RPMI8226 (cell line): ENCODE measurements at regions not wholly inside any gene's neighbourhood (a gene's known extent, or its start where the extent isn't known, plus 50 kb on each side); places are given as distances from the start of the nearest gene placed in this dataset.
"Not testable (repeated sequence)": the region's sequence is repeated elsewhere in the genome, so short reads cannot be mapped to it uniquely, and the experiment has no call there.

Experiments
- DNase-seq: peaks from one replicate; pipeline ENCODE4 v3.0.0-alpha.2; 2015

DNA sequence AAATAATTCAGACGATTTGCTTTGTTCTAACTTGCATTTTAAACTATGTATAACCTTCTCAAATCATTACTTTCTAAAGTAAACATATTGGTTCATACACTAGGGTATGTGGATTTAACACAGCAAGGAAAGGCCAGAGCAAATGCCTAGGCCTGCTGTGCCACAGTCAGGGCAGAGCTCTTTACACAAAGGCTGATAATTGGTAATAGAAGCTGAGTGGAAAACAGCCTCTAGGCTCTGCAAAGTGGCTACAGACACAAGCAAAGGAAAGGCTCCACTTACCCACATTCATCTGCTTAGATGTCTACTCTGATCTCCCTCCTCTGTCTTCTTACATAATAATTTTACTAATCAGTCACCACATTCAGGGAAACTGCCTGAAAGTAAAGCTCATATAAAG lies 382.9 kb downstream of the OLFM4 start:
- DNase-seq = no peak

DNA sequence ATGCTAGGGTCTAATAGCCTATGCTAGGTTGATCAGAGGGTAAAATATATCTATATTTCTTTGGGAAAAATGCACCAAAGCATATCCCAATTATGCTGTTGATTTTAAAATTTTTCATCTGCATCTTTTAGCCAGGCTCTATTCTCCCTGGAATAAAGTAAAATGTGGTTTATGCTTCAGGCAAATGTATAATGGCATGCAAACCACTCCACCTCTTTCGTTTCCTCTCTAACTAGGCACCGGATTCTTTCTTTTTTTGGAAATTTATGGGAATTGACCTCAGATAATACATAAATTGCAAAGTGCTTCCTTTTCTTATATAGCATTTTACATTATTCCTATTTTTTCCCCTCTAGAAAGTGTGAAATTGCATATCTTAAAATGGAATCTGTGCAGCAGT lies 386.5 kb downstream of the OLFM4 start:
- DNase-seq = no peak

DNA sequence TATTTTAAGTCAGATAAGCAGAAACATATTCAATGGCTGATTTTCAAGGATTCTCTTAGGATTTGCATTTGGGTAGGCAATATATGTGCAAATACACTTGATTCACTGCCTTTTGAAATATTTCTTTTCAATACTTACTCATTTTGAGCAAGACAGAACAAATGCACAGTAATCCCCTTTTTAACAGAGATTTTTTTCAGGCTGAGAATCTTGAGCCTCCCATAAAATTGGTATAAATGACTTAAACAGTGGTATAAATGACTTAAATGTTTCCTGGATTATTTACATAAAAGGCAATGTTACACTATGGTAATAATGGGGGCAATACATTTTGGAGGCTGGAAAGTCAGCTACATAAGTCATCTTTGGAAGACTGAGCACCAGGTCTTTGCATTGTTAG lies 389.0 kb downstream of the OLFM4 start:
- DNase-seq = no peak

DNA sequence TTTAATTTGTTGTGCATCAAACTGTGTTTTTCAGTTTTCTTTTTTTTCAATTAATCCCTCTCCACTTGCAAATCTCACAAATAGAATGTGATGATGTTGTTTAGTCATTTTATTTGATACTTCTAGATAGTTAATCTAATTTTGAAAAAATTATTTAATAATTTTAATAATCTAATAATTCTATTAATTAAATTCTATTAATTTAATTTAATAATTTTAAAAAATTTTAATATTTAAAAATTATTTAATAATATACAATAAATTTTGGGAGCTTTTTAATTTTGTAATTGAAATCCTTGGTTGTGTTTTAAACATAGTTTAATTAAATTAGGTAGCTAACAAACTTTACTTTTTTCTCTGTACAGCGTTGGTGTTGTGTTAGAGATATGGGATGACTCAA lies 393.8 kb downstream of the OLFM4 start:
- no peak for DNase-seq

DNA sequence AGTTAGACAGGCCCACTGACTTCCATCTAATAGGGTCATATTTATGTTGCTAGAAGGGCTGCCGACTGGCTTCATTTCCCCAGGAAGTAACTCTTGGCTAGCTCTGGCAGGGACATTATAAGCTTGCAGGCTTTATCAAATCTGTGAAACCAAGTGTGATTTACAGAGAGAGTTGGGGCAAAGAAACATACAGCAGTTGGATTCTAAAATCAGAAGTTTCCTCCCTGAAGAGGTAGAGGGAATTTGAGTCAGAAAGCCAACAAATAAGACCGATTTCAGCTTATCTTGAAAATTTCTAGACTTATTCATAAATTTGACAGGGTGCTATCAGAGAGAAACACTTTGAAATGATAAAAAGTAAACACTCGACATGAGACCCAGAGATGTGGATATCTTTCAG lies 407.8 kb downstream of the OLFM4 start:
- no peak for DNase-seq

DNA sequence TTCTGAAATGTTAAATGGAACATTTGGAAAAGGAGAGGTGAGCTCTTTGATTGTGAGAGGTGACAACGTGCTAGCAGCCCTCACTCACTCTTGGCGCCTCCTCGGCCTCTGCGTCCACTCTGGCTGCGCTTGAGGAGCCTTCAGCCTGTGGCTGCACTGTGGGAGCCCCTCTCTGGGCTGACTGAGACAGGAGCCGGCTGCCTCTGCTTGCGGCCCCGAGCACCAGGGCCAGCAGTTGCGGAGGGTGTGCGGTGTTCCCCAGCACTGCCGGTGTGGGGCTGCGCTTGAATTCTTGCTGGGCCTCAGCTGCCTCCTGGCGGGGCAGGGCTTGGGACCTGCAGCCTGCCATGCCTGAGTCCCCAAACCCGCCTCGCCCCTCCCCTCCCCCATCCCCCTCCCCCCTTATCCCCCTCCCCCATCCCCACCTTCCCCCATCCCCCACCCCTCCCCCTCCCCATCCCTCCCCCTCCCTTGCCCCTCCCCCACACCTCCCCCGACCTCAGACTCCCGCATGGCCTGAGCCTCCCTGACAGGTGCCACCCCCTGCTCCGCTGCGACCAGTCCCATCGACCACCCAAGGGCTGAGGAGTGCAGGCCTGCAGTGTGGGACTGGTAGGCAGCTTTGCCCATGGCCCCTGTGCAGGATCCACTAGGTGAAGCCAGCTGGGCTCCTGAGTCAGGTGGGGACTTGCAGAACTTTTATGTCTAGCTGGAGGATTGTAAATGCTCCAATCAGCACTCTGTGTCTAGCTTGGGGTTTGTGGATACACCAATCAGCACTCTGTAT lies 411.0 kb downstream of the OLFM4 start:
- no peak for DNase-seq

DNA sequence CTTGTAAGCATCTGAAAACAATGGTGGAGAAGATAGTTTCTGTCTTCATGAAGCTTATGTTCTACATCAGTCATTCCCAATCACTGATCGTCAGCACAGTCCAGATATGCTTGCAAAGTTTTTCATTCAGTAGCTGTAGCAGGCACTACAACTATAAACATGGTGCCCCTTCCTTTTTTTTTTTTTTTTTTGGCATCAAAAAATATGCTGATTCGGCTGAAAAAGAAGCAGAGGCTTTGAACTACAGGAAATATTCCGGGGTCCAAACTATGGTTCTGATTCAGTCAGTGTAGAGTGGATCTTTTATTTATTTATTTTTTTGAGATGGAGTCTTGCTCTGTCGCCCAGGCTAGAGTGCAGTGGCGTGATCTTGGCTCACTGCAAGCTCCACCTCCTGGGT lies 414.4 kb downstream of the OLFM4 start:
- no peak for DNase-seq

DNA sequence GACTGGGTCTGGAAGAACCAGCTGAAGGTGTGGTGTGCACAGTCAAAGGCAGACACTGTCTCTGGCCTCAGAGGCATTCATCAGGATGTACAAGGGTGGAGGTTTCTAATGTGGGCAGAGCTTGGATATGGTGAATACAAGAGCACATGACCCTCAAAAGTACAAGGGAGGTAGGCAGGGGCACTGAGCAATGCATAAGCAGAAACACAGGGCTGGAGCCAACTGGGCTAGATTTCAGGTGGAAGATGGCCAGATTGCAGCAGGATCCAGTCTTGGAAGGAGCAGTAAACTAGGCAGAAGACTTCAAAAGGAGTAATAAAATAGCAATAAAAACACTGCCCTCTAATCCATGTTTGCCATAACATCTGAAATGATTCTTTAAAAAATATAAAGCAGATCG lies 417.1 kb downstream of the OLFM4 start:
- no peak for DNase-seq

DNA sequence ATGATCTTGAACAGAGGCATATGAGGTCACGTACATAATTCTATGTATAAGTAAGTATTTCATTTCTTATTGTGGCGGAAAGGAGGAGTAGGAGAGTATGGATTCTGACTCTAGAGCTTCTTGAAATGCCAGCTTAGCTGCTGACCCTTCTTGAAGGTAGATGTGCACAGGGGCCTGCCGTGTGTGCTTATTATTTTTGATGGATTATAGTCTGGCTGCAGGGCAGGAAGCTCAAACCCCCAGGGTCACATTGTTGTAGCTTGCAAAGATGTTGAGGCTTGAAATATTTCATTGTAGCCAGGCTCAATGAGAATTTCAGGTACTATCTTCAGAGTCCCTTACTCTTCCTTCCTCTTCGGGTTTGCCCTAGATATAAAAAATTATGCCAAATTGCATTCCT lies 418.8 kb downstream of the OLFM4 start:
- no peak for DNase-seq

DNA sequence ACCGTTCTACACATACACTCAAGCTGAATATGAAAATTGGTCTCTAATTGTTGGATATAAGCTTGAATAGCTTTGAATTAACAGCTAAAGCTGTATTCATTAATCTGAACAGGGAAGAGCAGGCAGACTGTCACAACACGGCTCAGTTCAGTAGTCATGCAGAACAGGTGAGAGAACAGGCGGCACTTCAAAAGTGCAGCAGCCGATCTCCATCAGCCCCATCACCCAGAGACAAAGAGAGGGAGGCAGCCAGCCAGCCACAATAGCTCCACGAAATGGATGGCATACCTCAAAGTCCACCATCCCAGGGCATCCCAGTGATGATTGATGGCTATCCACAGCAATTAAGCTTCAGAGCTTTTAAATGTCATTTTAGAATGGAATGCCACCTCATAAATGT lies 419.2 kb downstream of the OLFM4 start:
- DNase-seq = no peak

DNA sequence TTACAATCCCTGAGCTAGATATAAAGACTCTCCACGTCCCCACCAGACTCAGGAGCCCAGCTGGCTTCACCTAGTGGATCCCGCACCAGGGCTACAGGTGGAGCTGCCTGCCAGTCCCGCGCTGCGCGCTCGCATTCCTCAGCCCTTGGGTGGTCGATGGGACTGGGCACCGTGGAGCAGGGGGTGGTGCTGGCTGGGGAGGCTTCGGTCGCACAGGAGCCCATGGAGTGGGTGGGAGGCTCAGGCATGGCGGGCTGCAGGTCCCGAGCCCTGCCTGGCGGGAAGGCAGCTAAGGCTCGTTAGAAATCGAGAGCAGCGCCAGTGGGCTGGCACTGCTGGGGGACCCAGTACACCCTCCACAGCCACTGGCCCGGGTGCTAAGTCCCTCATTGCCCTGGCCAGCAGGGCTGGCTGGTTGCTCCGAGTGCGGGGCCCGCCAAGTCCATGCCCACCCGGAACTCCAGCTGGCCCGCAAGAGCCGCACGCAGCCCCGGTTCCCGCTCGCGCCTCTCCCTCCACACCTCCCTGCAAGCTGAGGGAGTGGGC lies 423.7 kb downstream of the OLFM4 start:
- DNase-seq = not testable (repeated sequence)

DNA sequence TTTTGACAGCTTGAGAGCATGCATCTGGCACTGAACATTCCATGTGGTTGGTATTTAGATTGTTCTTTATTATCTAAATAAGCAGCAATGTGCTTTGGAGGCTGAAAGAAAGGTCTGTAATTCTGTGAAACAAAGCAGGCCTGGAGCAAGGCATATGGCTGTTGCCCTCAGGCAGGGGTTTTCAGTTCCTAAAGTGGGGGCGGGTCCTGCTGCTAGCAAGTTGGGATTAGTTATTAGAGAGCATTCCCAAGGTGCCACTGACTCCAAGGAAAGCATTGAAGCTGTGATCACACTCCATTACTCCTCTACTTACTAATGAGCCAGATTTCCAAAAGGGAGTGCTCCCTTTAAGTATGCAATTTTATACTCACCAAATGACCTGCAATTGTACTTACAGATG lies 432.2 kb downstream of the OLFM4 start:
- DNase-seq = no peak

DNA sequence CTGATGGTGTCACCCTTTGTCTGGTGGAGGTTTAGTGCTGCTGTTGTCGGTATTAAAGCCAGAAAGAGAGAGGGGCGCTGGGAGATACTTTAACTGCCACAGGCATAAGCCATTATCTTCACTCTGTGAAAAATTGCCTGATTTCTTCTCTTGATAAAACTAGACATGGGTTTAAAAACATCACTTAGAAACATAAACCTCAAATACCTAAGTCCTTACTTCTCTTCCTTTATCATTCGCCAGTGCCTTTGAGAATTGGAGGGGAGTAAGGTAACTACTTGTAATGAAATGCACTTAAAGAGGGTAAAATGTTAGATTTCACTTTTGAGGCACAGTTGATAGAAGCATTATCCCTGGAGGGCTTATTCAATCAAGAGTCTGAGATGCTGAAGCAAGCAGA lies 434.5 kb downstream of the OLFM4 start:
- DNase-seq = no peak

DNA sequence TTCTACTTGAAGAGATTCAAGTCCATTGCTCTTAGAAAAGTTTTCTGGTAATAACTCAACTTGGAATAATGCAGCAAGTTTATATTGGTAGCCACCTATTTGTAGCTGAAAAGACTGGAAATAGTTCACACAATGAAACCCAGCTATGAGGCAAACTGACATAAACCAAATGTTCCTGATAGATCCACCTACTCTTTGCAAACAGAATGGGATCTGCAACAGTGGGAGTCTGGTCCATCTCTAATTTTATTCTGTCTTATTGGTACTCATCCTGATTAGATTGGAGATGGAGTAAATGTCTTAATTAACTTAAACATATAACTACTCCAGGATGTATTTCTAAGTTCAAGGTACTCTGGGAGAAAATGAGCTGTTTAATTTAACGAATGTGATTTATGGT lies 438.0 kb downstream of the OLFM4 start:
- no peak for DNase-seq

DNA sequence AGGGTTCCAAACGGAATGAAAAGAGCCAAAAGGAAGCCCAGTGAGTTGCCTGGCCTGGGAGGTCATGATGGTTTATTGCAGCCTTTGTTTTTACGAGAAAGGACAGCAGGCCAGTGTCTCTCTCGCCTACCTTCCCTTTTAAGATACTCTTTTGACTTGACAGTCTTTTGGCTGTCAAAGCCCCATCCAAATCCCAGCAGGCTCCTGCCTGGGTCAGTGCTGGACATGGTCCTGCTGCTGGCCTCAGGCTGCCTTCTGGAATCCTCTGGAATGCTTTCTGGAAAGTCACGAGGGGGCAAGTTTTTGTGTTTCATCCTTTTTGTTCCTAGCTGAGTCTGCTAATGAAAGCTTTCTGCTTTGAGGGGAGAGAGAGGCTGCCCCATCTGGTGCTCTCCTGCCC lies 444.8 kb downstream of the OLFM4 start:
- DNase-seq = no peak

DNA sequence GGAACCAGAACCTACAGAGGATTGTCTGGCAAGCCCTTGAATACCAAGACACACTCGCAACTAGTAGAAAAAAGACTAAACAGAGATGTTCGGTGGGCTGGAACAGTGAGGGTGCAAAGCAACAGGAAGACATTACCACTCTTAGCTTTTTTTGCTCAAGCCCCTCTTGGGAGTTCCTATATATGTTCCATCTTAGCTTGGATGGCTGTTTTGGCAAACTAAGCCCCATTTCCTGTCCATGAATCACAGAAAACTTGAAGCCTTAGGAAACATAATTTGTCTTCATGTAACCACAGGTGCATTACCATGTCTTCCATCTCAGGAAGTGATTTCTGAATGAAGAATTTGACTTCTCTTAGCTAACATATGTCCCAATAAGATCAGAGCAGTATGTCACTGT lies 446.3 kb downstream of the OLFM4 start:
- DNase-seq = no peak

DNA sequence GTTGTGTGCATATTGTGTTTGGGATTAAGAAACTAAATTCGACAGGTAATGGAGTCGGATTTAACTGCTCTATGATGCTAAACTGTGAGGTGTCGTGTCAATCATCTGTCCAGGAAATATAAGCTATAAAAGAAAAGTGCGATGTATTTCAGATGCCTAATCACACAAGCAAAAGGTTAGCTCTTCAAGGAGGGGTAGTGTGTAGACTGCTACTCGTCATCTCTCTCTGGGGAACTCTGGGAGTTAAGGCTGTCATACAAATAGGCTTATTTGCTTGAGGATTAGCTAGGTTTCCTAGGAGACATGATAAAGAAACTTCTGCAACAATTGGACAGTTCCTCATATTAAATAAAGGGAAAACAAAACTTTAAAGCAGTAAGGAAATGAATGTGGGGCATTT lies 462.1 kb downstream of the OLFM4 start:
- DNase-seq = no peak

DNA sequence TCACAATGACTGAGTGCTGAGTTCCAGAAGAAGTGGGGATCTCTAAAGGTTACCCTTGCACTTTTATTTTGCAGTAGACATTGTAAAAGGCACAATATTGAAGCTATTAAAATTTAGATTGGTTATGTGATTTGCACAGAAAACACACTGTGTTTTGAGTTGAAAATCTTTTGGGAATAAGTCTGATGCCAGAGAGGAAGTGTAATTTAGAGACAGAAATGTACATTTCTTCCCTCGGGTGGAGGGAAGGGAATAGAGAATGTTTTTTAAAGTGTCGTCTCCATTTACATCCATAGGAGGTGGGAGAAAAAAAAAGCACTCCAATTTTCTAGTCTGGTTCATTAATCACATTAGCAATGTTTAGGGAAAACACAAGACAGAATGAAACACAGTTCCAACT lies 465.8 kb downstream of the OLFM4 start:
- no peak for DNase-seq

DNA sequence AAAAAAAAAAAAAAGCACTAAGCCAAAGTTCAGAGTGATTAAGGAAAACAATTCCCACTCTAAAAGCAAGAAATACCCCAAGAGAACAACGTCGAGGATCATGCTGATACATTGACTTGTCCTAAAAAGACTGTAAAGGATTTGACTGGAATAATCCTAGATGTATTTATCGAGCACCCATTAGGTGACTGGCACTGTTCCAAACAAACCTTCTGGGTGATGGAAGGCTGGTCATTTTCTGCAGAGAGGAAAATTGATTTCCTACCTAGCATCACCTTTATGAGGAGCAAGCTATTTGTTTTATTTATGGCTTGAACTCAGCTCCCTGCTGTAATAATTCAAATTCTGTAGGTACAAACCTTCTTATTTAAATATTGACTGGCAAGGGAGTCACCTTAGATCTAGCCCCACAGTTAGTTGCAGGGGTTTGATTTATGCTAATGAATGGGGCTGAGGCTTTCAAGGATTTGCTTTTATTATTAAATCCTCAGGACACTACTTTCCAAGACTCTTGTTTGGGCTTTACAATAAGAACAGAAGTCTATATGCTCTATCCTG lies 471.0 kb downstream of the OLFM4 start:
- no peak for DNase-seq

DNA sequence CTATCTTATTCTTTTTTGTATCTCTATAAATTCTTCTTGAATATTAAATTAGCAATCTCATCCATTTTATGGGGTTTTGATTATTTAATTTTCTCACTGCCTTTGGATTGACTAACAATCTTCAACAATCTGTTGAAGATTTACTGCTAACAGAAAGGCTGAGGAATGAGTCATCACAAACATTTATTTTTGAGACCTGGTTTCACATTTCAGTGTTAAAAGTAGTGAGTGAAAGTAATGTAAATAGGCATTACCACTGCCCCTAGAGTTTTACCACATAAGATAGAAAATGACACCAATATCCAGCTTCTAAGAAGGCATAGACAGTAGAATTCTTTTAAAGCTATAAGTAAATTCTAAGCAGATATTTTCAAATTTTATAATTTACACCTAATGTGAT lies 472.8 kb downstream of the OLFM4 start:
- DNase-seq = no peak

DNA sequence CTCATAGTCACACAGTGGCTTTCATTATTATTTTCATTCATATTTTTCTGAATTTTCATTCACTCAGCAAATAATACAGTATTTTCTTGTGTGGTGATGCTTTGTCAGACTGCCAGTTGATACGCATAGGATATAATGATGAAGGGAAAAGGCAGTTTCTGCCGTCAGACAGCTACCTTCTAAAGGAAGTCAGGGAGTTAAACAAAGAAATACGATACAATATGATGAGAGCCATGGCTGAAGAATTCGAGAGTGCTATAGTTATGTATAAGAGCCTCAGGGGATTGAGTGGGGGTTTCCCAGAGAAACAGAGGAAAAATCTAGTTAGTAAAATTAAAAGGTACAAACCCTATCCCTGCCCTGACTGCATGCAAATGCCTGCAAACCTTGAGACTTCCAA lies 479.1 kb downstream of the OLFM4 start:
- no peak for DNase-seq

DNA sequence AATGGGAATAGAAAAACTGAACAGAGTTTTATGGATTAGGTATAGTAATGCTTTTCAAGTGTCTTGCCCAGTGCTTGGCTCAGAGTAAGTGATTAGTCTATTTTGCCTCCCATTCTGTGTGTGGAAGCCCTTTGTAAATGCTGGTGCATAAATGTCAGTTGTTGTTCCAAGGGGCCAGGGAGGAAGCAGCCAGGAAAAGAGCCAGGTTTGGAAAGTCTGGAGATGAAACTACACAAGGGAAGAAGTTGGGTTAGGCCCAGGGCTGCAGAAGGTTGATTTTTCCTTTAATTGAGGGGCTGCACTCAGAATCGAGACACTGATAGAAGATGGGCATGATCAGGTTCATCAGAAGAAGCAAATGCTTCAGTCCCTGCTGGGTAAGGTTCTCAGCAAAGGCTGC lies 484.0 kb downstream of the OLFM4 start:
- DNase-seq = no peak

DNA sequence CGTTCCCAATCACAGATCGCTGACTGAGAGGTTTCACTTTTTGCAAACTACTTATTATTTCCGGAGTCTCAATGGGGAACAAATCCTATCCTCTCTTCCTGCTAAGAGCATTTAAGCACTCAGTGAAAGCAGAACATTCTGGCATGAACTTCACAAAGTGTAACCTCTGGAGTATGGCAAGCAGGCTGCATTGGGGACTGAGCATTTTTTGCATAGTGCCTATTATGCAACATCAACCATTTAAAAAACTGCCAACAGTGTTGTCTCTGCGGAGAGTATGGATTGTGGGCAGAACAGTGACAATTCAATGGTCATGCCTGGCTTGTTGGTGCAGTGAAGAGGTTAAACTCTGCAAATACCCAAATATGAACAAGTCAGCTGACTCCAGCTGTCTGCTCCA lies 484.6 kb downstream of the OLFM4 start:
- peak; percentile 4 for DNase-seq

DNA sequence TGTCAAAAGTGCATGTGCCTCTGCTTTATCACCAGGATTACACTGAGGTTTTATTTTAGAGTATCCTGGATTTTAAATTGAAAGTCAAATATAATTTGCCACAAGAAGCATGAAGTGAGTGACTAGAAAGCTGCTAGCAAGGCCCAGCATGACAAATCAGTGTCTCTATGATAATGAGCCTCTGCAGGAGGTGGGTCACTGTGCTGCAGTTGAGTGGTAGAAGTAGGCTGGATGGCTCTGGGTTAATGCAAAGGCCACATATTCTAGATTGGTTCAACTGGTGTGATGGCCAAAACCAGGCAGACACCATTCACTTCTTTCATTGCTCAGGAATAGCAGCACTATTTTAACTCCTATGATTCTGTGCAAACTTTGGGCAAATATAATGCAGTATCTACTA lies 491.5 kb downstream of the OLFM4 start:
- no peak for DNase-seq

DNA sequence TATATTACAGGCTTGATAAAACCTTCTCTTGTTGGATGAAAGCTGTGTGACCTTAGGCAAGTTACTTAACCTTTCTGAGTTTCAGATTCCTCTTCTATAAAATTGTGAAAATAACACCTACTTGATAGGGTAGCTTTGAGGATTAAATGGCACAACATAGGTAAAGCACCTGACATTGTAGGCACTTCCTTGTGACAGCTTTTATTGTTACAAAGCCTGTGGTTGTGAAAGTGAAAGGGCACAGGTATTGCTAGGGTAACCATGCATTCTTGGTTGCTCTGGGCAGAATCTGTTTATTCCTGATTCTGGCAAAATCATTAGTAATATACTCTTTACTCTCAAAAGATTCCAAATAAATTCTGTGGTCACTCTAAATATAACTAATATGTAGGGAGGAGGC lies 493.4 kb downstream of the OLFM4 start:
- DNase-seq = no peak
